IPS-NIHi7 (cell line): ENCODE measurements at regions not wholly inside any gene's neighbourhood (a gene's known extent, or its start where the extent isn't known, plus 50 kb on each side); places are given as distances from the start of the nearest gene placed in this dataset.
"Not testable (repeated sequence)": the region's sequence is repeated elsewhere in the genome, so short reads cannot be mapped to it uniquely, and the experiment has no call there.

ENCODE experiments used
- DNase-seq: peaks from one replicate; pipeline ENCODE4 v3.0.0; 2012; ENCODE audit warnings: mixed read lengths; ENCODE audit errors: extremely low spot score

- DNase-seq = no peak
These were observed 1806.6 kb upstream of the AGA start for GRCh38 chr4:179248821-179249220.

DNA sequence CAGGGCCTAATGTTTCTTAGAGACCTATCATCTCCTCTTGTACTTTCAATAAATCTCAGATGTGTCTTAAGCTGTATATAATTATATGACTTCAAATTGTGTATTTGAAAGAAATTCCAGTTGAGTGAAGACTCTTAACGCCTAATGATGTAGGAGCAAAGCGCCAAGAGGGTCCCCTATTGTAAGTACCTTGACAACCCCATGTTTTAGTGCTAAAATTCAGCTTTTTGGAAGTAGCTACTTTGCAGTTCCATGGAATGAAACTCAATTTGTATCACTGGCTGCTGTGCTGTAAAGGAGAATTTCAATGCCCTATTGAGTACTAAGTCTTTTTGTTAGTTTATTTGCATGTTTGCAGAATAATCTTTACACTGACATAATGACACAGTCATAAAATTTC, 1826.6 kb upstream of the AGA start:
- DNase-seq = no peak

DNA sequence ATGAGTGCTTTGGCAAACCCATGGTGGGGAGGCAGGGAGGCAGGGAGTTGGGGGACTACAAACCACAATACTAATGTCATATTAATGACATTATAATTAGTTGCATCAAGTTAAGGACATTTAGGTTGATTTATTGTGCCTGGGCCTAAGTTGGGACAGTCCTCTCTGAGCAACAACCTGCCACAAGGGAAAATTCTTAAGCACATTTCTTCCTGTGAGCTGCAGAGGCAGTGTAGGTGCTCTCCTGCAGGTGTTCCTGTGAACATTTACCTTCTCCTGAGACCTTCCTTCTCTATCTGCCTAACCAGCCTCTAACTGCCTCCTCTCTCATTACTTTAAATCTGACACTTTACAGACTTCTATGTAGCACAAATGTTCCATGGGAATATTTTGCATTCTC, 1830.0 kb upstream of the AGA start:
- DNase-seq = no peak

GRCh38 chr4:179278647-179279046, 1836.4 kb upstream of the AGA start:
- DNase-seq = no peak

DNA sequence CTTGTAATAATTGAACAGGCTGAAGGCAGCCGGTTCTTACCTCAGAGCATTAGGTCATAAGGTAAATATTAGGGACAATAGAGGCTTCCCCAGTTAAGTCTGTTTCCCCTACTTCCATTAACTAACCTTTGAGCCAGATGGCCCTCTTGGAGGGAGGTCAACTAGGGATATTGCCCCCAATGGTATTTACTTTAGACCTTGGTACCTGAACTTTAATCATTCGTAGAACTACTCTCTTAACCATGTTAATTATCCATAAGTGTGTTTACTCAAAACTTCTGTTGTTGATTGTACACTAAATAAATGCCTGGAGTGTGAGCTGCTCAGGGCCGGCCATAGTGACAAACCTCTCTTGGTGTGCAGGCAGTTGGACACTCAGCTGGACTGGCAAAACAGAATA, 1843.5 kb upstream of the AGA start:
- no peak for DNase-seq

- DNase-seq = no peak
These were observed 1849.4 kb upstream of the AGA start for GRCh38 chr4:179291657-179292056.

DNA sequence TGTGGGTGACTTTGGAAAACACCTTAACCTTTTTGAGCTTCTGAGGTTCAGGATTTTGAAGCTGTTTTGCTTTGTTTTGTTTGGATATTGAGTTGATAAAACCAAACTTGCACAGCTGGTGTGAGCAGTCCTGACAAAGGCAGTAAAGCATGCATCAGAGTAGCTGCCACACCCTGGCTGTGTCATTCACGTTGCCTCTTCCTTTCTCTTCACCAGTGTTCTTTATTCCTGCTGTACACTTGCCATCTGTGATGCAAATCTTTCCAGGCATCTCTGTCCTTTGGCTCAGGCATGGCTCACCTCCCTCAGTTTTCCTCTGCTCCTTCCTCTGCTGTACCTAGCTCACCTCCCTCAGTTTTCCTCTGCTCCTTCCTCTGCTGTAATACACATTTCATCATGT, 1850.2 kb upstream of the AGA start:
- no peak for DNase-seq

GRCh38 chr4:179307297-179308136, 1865.3 kb upstream of the AGA start:
- DNase-seq = peak; percentile 69

- DNase-seq = no peak
These were observed 1871.6 kb upstream of the AGA start for GRCh38 chr4:179313823-179314222.

DNA sequence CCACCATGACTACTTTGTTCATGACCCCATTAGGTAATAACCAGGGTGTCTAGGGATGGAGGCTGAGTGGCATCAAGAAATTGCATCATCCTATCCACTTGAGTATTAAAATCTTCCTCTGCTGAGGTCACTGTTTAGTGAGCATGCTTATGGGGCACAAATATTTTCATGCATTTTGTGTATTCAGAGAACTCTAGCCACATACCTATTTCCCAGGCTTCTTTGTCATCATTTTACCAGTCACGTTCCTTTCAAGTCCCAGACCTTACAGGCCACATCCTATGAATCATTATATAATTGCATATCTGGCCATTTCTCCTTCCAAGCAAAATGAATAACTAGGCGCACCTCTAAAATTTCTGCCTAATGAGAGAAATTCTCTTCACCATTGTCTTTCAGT, 1882.9 kb upstream of the AGA start:
- no peak for DNase-seq

DNA sequence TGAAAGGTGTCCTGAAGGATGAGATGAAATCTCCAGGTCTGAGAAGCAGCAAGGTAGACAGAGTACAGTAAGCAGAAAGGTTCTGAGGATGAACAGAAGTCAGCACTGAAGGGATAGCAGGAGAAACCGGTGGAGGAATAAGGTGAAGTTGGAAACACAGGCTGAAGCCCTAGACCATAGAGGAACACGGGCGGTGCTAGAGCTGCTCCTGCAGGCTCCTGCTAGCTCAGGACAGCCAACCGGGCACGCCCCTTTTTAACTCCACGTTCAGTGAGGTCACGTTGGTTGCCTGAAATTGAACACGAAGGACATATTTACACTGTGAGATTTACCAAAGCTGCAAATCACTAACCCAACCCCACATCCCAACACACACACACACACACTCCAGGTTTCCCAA, 1886.4 kb upstream of the AGA start:
- DNase-seq = no peak

- DNase-seq = no peak
These were observed 1889.1 kb upstream of the AGA start for GRCh38 chr4:179331362-179331761.

DNA sequence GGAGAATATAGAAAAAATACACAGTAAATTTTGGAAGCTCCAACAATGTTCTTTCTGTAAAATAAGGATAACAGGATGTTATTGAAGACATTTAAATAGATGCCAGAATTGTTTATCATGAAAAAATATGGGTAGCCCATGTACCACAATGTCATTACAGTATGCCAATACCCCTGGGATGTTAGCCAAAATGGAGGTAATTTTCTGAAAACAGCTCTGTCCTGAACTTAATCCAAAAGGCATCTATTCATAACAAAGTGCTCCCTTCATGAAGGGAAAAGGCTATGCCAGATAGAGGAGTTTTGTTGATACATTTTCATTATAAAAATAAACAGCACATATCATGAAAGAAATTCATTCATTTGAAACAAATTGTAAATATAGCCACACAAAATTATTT, 1902.6 kb upstream of the AGA start:
- DNase-seq = no peak

DNA sequence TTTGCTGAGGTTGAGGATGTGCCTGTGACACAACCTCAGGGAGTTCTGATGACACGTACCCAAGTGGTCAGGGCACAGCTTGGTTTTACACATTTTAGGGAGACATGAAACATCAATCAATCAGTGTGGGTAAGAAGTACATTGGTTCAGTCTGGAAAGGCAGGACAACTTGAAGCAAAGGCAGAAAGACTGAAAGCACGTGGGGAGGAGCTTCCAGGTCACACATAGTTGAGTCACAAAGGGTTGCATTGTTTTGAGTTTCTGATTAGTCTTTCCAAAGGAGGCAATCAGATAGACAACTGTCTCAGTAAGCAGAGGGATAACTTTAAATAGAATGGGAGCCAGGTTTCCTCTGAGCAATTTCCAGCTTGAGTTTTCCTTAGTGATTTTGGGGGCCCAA, 1910.0 kb upstream of the AGA start:
- DNase-seq = no peak

DNA sequence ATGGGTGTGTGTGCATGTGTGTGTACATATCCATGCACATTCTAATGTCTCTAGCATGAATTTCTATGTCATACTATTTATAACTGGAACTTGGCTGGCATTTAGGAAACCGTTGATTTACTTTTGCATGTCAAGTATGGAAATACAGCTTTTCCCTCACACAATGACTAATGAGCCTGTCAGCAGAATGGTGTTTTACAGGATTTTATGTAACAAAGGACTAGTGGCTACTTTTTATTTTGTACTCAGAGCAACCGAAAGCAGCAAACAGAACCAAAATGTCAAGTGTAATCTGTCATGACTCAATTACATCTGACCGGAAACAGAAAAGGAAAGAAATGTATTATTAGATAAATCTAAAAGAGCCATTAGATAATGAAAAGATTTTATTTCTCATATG, 1911.5 kb upstream of the AGA start:
- no peak for DNase-seq

DNA sequence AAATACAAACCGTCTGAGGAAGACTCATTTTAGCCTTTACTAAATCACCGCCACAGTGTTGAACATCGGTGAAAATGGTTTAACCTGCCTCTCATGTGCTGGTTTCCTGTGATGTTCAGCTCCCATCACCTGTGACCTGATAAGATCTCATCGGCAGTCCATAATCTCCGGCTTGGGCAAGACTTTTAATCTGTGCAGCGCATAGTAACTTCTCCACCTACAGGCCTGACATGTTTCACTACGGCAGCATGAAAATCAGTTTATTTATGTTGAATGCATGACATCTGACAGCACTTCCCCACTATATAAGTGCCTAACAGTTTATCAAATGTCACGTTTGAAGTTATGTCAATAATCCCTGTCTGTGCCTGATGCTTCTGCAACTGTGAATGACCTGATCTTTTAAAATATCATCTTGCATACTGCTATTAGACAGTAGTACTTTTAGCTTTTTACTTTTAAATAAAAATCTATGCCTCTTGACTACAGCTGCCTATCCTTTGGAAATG, 1919.8 kb upstream of the AGA start:
- no peak for DNase-seq

DNA sequence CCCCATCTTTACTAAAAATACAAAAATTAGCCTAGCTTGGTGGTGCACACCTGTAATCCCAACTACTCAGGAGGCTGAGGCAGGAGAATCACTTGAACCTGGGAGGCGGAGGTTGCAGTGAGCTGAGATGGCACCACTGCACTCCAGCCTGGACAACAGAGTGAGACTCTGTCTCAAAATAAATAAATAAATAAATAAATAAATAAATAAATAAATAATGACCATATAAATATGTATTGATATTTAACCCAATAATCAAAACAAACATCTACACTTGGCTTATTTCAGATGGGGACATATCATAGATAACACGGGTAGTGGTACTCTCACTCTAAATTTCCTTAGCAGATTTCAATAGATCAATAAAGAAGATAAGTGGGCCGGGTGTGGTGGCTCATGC, 1923.7 kb upstream of the AGA start:
- not testable (repeated sequence) for DNase-seq

GRCh38 chr4:179372242-179372641, 1930.0 kb upstream of the AGA start:
- DNase-seq = no peak

DNA sequence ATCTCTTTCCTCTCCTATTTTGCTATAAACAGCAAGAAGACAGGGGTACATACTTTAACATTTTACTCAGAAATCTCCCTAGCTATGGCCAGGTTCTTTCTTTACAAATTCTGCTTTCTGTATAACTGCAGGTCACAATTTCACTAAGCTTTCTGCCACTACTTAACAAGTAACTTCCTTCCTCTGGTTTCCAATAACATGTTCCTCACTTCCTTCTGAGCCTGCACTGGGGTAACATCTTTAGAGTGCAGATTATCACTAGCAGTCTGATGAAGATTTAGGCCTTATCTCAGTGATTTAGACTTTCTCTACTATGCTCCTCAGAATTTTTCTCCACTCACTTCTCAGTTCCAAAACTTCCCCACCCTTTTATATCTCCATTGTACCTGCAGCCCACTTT, 1930.5 kb upstream of the AGA start:
- no peak for DNase-seq

DNA sequence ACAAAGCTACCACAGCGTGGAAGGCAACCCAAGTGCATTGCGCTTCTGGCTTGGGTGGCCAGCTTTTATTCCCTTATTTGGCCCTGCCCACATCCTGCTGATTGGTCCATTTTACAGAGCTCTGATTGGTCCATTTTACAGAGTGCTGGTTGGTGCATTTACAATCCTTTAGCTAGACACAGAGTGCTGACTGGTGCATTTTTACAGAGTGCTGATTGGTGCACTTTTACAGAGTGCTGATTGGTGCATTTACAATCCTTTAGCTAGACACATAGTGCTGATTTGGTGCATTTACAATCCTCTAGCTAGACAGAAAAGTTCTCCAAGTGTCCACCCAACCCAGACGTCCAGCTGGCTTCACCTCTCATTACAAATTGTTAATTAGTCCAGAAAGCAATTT, 1936.6 kb upstream of the AGA start:
- DNase-seq = not testable (repeated sequence)

DNA sequence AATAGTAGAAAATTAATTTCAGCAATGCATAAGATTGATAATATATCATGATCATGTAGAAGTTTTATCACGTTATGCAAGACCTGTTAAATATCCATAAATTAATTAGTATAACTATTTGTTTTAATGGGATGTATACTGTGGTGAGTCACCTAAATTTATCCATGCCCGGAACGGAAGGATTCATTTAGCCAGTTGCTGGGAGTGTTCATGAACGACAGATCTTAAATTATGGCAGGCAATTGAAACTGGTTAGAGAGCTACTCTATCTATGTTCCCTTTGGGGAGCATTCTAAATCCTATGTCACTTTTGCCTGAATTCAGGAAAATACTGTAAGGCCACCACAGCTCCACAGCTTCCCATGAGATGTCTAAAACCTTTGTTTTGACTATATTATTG, 1950.5 kb upstream of the AGA start:
- no peak for DNase-seq

DNA sequence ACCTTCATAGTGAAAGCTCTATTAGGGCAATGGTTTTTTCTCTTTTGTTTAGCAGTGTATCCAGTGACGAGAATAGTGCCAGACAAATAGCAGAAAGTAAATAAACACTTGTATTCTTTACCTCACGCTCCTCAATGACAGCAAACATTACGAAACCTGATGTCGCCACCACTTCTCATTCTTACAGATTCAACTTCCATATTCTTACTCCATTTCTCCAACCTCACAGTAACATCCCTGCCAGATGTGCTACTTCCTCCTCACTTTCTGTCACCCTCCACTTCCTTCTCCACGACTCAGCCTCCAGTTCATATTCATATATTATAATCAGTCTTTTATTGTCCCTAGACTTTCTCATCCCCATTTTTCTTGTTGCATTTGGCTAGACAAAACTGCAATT, 1956.2 kb upstream of the AGA start:
- DNase-seq = no peak

DNA sequence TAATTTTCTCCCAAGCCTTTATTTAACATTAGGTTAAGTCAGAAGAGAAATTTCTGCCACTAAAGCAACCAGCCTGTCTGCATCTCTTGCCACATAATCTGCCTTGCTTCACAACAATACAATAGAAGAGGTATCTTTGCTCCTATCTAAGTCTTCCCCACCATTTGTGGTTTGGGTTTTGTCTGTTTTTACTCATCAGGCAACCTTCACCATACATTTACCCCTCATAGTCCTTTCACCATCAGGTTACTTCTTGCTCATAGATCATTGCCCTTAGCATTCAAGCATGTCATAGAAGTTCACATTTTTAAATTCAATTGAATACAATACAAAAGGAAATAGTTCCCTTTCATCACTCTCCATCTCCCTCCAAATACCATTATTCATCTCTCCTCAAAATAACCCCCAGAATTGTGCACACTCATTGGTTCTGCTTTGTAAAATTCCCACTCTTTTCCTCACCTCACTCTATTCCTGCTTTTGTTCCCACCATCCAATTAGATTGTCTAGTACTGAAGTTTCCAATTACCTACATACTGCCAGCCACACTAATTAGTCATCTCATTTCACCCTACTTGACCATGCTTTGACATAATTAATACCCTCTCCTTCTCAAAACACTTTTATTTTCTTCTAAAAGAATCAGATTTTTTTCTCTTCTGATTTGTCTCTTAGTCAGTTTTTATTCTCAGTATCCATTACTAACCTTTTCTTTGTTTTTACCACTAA, 1957.0 kb upstream of the AGA start:
- no peak for DNase-seq
